Glomerular visceral epithelial cell (primary cell): ENCODE measurements at regions not wholly inside any gene's neighbourhood (a gene's known extent, or its start where the extent isn't known, plus 50 kb on each side); places are given as distances from the start of the nearest gene placed in this dataset.
"Not testable (repeated sequence)": the region's sequence is repeated elsewhere in the genome, so short reads cannot be mapped to it uniquely, and the experiment has no call there.

Experiments
- DNase-seq: peaks from one replicate; pipeline ENCODE4 v3.0.0-alpha.2; 2016; ENCODE audit errors: extremely low spot score

DNA sequence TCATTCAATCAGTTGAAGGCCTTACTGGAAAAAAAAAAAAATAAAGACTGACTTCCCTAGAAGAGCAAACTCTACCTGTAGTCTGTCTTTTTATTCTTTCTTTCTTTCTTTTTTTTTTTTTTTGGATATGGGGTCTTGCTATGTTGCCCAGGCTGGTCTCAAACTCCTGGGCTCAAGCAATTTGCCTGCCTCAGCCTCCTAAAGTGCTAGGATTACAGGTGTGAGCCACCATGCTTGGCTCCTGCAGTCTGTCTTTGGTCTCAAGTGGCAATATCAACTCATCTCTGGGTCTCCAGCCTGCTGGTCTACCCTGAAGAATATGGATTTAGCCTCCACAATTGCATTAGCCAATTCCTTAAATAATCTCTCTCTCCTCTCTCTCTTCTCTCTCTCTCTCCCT lies 167.7 kb upstream of the P2RY1 start:
- DNase-seq = no peak

DNA sequence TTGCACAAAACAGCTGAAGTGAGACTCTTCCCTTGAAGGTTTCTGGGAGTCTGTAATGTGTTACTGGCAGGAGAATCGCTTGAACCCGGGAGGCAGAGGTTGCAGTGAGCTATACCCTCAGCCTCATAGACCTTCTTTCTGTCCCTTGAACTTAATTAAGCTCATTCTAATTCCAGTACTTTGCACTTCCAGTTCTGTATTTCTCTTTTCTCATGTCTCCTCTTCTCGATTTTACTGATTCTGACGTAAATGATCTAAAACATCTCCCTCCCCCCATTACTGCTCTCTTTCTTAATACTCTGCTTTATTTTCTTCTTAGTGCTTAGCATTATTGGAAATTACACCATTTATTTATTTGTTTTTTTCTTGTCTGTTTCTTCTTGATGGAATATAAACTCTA lies 165.4 kb upstream of the P2RY1 start:
- DNase-seq = no peak

DNA sequence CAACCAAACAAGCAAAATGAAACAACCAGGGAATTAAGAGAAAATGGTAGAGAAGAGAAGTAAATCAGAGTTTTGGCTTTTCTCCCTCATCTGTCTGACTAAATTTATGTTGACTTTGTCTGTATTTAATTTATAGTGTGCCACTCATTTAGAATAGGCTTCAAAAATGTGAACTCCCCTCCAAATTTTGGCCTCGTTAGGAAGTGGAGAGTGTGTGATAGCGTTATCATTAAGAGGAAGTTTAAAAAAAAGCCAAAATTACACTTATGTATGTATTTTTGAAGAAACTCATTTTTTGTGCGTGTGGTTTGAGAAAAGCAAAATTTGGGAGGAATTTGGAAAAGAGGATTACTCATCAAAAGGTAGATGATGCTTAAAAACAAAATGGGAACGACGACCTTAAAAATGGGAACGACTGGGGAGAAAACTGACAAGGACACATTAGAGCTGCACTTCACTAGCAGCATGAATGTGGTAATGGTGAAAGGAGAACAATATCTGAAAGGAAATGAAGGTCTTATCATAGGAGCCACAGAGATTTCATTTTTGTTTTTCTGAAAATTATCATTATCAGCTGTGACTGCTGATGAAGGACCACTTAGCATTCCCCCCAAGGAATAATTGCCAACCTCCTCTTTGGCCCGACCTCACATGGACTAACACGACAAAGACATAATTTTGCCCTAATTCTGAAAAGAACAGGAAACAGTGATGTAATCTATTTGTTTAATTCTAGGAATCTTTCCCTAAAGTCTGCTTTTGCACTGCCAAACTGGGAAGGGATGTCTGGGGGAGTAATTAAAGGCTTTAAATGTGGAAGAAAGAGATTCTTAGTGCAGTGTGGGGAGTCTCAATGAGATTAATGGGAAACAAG lies 163.2 kb upstream of the P2RY1 start:
- DNase-seq = no peak

DNA sequence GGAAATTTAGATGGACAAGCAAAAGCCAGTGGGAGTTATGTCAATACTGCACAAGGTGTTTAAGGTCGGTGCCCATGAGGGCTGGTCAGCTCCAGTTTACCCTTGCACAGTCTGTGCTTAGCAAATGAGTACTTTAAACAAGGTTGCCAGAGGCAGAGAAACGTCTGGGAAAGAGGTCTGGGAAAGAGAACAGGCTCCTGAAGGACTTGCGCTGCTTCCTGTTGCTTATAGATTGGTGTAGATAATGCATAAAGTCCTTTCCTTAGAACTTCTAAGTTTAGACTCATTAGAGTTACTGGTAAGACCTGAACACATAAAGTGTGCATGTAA lies 162.6 kb upstream of the P2RY1 start:
- DNase-seq = no peak

DNA sequence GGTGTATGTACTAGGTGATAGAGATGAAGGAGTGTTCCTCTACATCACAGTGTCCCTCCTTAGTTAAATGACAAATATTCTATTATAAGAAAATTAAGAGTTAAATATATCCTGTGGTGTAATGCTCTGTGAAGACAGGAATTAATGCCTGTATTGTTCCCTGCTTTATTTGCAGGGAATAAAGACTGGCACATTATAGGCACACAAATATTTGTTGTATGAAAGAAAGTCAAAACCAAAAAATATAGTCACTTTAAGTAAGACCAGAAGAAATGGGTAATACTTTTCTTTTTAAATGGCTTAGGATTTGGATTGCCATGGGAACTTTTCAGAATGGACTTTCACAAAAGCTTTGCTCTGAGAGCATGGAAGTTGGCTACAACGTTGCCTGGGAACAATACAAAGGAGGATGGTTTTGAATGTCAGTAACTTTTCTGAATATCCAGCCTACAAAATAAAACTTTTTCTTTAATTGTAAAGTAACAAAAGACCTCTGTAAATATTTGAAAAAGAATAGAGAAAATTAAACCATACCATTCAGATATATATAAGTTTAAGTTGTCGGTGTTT lies 158.0 kb upstream of the P2RY1 start:
- DNase-seq = no peak

- no peak for DNase-seq
Measured at GRCh38 chr3:152677491-152677890, 157.4 kb upstream of the P2RY1 start.

DNA sequence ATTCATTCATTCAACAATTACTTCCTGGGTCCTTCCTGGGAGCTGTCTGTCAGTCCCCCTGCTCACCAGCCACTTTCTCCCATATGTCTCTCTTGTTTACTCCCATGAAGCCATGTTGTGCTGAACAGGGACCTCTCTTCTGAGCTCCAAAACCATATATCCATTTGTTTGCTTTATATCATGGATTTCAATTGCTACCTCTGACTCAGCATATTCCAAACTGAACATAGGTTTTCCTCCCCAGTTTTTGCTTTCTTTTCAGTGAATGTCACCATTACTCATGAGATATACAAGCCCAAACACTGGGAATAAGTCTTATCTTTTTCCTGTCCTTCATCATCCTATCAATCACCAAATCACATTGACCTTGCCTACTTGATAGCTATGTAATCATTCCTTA lies 152.5 kb upstream of the P2RY1 start:
- DNase-seq = no peak

DNA sequence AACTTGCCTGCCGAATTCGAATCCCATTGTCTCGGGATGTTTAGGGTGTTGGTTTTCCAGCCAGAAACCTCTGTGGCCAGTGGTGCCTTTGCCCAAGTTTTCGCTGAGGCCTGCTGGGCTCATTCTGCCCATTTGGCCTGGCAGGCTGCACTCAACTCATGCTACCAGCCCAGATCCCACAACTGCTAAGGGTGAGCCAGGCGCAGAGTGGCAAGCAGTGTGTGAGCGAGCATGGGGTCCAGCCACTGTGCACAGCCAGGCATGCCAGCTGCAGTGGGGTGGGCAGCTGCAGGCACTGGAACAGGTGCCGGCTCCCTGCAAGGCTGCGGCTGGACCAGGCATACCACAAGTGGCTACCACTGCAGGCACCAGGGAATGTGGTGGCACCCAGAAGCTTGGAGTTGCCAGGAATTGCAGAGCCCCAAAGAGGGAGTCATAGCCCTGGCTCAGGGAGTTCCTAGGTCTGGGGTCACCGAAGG lies 151.4 kb upstream of the P2RY1 start:
- DNase-seq = no peak

GRCh38 chr3:152684279-152684678 lies 150.7 kb upstream of the P2RY1 start:
- DNase-seq = no peak

- DNase-seq = no peak
Measured at GRCh38 chr3:152688313-152688712, 146.6 kb upstream of the P2RY1 start.

DNA sequence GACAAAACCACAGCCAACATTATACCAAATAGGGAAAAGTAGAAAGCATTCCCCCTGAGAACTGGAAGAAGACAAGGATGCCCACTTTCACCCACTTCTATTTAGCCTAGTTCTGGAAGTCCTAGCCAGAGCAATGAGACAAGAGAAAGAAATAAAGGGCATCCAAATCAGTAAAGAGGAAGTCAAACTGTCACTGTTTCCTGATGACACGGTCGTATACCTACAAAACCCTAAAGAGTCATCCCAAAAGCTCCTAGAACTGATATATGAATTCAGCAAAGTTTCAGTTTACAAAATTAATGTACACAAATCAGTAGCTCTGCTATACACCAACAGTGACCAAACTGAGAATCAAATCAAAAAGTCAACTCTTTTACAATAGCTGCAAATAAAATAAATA lies 142.6 kb upstream of the P2RY1 start:
- not testable (repeated sequence) for DNase-seq

DNA sequence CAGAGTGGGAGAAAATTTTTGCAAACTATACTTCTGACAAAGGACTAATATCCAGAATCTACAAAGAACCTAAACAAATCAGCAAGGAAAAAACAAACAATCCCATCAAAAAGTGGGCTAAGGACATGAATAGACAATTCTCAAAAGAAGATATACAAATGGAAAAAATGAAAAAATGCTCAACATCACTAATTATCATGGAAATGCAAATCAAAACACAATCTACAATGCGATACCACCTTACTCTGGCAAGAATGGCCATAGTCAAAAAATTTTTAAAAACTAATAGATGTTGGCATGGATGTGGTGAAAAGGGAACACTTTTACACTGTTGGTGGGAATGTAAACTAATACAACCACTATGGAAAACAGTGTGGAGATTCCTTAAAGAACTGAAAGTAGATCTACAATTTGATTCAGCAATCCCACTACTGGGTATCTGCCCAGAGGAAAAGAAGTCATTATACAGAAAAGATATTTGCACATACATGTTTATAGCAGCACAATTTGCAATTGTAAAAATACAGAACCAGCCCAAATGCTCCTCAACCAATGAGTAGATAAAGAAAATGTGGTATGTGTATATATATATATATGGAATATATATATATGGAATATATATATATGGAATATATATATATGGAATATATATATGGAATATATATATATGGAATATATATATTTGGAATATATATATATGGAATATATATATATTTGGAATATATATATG lies 141.2 kb upstream of the P2RY1 start:
- not testable (repeated sequence) for DNase-seq

- DNase-seq = no peak
Measured at GRCh38 chr3:152695840-152696239, 139.1 kb upstream of the P2RY1 start.

DNA sequence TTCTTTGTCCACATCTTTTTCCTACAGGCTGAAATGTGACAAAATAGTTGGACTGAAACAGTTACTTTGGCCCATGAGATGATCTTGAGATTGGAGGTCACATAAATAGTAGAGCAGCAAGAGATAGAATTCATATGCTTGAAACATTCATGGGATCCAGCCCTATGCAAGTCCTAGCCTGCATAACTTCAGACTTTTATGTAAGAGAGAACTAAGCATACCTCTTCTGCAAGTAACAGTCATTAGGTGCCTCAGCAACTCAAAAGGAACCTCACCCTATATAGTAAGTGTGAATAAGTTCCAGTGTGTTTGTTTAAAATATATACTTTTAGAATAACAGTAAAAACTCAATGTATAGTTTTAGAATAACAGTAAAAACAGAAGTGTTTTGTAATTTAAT lies 138.0 kb upstream of the P2RY1 start:
- no peak for DNase-seq

GRCh38 chr3:152703245-152703890 lies 131.6 kb upstream of the P2RY1 start:
- DNase-seq = no peak

- DNase-seq = no peak
Measured at GRCh38 chr3:152706991-152707713, 127.8 kb upstream of the P2RY1 start.

DNA sequence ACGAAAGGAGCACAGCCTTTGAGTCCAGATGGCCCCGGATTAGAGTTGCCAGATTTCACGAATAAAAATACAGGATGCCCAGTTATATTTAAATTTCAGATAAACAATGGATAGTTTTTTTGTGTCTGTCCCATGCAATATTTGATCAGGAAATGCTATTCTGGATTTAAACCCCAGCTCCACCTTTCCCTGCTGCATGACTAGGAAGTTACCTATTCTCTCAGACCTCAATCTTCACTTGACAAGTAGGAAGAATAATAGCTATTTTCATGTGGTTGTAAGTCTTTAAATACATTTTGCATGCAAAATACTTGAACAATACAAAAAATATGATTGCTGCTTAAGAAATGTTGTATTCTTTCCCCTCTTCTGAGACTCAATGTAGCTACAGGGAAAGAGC lies 125.3 kb upstream of the P2RY1 start:
- no peak for DNase-seq

GRCh38 chr3:152710549-152710948 lies 124.4 kb upstream of the P2RY1 start:
- DNase-seq = no peak

DNA sequence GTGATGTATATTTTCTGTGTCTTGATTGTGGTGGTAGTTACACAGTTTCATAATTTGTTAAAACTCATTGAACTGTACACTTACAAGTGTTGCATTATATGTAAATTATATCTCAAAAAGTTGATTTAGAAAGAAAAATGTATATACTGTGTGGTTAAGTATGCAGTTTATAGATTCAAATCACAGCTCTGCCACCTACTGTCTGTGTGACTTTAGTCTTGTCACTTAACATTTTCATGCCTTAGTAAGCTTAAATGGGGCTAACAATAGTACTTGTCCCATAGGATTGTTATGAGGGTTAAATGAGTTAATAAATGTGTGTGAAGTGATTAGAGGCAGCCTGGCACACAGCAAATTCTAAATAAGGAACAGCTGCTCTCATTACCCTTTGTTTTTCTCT lies 120.9 kb upstream of the P2RY1 start:
- no peak for DNase-seq

DNA sequence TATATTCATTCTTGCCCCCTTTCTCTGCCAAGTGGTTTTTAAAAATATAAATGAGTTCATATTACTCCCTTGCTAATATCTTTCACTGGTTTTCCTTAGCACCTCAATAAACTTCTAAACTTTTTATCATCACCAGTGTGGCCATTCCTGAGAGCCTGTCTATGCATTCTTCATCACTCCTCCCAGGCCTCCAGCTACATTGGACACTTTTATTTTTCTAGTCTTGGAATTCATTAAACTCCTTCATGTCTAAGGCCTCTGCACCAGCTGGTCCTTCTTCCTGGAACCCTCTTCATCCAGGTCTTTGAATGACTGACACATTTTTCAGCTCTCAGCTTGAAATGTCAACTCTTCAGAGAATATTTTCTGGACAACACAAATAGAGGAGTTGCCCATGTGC lies 120.4 kb upstream of the P2RY1 start:
- no peak for DNase-seq

DNA sequence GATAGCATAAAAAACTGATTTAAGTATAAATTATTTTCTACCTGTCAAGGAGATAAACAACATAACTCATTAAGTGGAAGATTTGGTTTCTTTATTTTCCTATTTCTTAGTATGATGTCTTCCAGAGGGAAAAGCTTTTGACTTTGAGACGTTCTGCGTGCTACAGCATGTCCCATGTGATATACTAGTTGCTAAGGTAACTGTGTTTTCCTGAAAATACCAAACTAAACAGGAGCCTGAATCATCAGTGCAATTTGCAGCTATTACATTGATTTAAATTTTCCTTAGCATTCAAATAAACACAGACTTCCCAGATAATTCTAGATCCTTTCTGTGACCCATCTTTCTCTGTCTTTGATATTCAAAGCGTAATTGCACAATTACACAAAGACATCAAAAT lies 117.7 kb upstream of the P2RY1 start:
- DNase-seq = no peak

- no peak for DNase-seq
Measured at GRCh38 chr3:152718810-152719209, 116.1 kb upstream of the P2RY1 start.
